Stomach (tissue), 8 donors: ENCODE measurements at regions not wholly inside any gene's neighbourhood (a gene's known extent, or its start where the extent isn't known, plus 50 kb on each side); places are given as distances from the start of the nearest gene placed in this dataset.

Experiments
- DNase-seq, 2 donors: peaks; one replicate each; pipeline versions ENCODE4 v3.0.0 to v3.0.0-alpha.2; 2013 to 2019
- H3K27ac ChIP-seq, 5 donors: fragments of 200-600 bp in 4 of 5; sonication (generic) in 4 of 5; one replicate each; pipeline ENCODE4 v1.5.1; 2013 to 2019; ENCODE audit warnings: mild to moderate bottlenecking in 1 of 5, moderate library complexity in 1 of 5
- H3K27me3 ChIP-seq, 3 donors: fragments of 200-600 bp; sonication (generic); one replicate each; pipeline ENCODE4 v1.5.1; 2017 to 2019; ENCODE audit warnings: mixed run types in 1 of 3
- H3K36me3 ChIP-seq, 4 donors: fragments of 200-600 bp; sonication (generic); 1 replicate in 3 of 4; 2 replicates in 1 of 4; pipeline ENCODE4 v1.5.1; 2016 to 2019
- H3K4me1 ChIP-seq, 4 donors: fragments of 200-600 bp; sonication (generic); one replicate each; pipeline ENCODE4 v1.5.1; 2016 to 2019
- H3K4me3 ChIP-seq, 4 donors: fragments of 200-600 bp; sonication (generic) in 3 of 4; one replicate each; pipeline ENCODE4 v1.5.1; 2016 to 2019; ENCODE audit warnings: mild to moderate bottlenecking in 1 of 4
- H3K9me3 ChIP-seq, 4 donors: fragments of 200-600 bp; sonication (generic); one replicate each; pipeline ENCODE4 v1.5.1; 2016 to 2019
- CTCF ChIP-seq, 7 experiments: fragments of 450-650 bp in 4 of 7; fragments of 200-600 bp in 3 of 7; sonication (generic) in 3 of 7; IDR thresholded peaks; one replicate each; pipeline ENCODE4 v1.5.1; 2016 to 2019; ENCODE audit warnings: antibody characterized with exemption in 7 of 7, control low read depth in 2 of 7, mild to moderate bottlenecking in 1 of 7
- EP300 ChIP-seq: sonication (generic); formaldehyde crosslinking; IDR thresholded peaks from one replicate; pipeline ENCODE4 v1.6.1; 2017; ENCODE audit warnings: antibody characterized with exemption
- POLR2A ChIP-seq, 4 donors: fragments of 450-650 bp; IDR thresholded peaks; one replicate each; pipeline ENCODE4 v1.6.1; 2016; ENCODE audit warnings: antibody characterized with exemption in 4 of 4, control low read depth in 2 of 4, mild to moderate bottlenecking in 1 of 4, moderate library complexity in 1 of 4
- POLR2AphosphoS5 ChIP-seq, 3 donors: sonication (generic); formaldehyde crosslinking; IDR thresholded peaks; one replicate each; pipeline ENCODE4 v1.6.1; 2016; ENCODE audit warnings: antibody characterized with exemption in 3 of 3
- WGBS, 5 donors: extraction: QIAGEN DNeasy Blood & Tissue Kit in 3 of 5; methylation state at CpG; one replicate each; pipeline versions ENCODE4 v1.1.5 to v1.1.7; 2013 to 2018; 5-methylcytosine and 5-hydroxymethylcytosine counted together
- intact Hi-C: fragments of 100-400 bp; cut with DNase I; formaldehyde crosslinking; loops from one replicate; pipeline ENCODE4 v1.15.1; 2023; ENCODE audit warnings: low total_unique reads
- donor health status: healthy with polysubstance abuse.
- donor health status: Bipolar disorder and iron deficiency.
- donor health status: healthy.

- WGBS, 5 donors: 83 to 91% (median 90%) methylated on average over 12 of the region's 12 CpGs
- H3K27ac ChIP-seq: no peak overlapping the region
- intact Hi-C loops: no loop called here
- H3K27me3 ChIP-seq: no peaks in the 10 kb centered on the region
- no peak overlapping the region for H3K4me3 ChIP-seq
- no peaks in the 10 kb centered on the region for H3K4me1 ChIP-seq
- peaks cover 99 to 100% (median 100%) of the 10 kb centered on the region in 4 donors for H3K9me3 ChIP-seq
- H3K36me3 ChIP-seq: peaks cover 96 to 100% (median 100%) of the 10 kb centered on the region in 4 donors
- DNase-seq: no peak
- no peak for TF ChIP-seq EP300
- no peak for TF ChIP-seq POLR2A (IDR thresholded peaks at IDR 0.05)
Measured at GRCh38 chr15:25067725-25068309, 113.0 kb downstream of the SNRPN start.

GRCh38 chr15:25068696-25069095 is 113.9 kb downstream of the SNRPN start:
- Histone ChIP-seq H3K27ac (no peak overlapping the region), H3K27me3 (no peaks in the 10 kb centered on the region), H3K36me3 (peaks cover 98 to 100% (median 100%) of the 10 kb centered on the region in 4 donors), H3K9me3 (peaks cover 99 to 100% (median 100%) of the 10 kb centered on the region in 4 donors), H3K4me1 (no peaks in the 10 kb centered on the region), H3K4me3 (no peak overlapping the region)
- DNase-seq: no peak
- WGBS, 5 donors: 85 to 93% (median 87%) methylated on average over 10 of the region's 10 CpGs
- intact Hi-C loops: no loop called here
- no peak for TF ChIP-seq EP300
- TF ChIP-seq POLR2AphosphoS5 (IDR thresholded peaks at IDR 0.05): no peak
- TF ChIP-seq CTCF (IDR thresholded peaks at IDR 0.05): no peak
- TF ChIP-seq POLR2A (IDR thresholded peaks at IDR 0.05): no peak

- peaks cover 99 to 100% (median 100%) of the 10 kb centered on the region in 4 donors for H3K9me3 ChIP-seq
Measured at GRCh38 chr15:25070353-25070963, 115.7 kb downstream of the SNRPN start.

GRCh38 chr15:25072857-25073476 is 118.2 kb downstream of the SNRPN start:
- Histone ChIP-seq H3K27me3 (no peaks in the 10 kb centered on the region), H3K4me3 (no peak overlapping the region), H3K9me3 (peaks cover 98 to 100% (median 100%) of the 10 kb centered on the region in 4 donors), H3K4me1 (no peaks in the 10 kb centered on the region), H3K27ac (no peak overlapping the region), H3K36me3 (peaks cover 100% of the 10 kb centered on the region in 4 donors)
- no peak for DNase-seq
- TF ChIP-seq POLR2A (IDR thresholded peaks at IDR 0.05): no peak
- TF ChIP-seq EP300: no peak
- no peak for TF ChIP-seq POLR2AphosphoS5 (IDR thresholded peaks at IDR 0.05)
- no peak for TF ChIP-seq CTCF (IDR thresholded peaks at IDR 0.05)
- WGBS, 5 donors: 86 to 92% (median 89%) methylated on average over 9 to 11 of the region's 11 CpGs
- intact Hi-C loops: no loop called here

More at GRCh38 chr15:25070353-25070963, 115.7 kb downstream of the SNRPN start:
- intact Hi-C loops: no loop called here
- Histone ChIP-seq H3K36me3 (peaks cover 99 to 100% (median 100%) of the 10 kb centered on the region in 4 donors), H3K4me1 (no peaks in the 10 kb centered on the region), H3K4me3 (no peak overlapping the region), H3K27me3 (no peaks in the 10 kb centered on the region), H3K27ac (no peak overlapping the region)
- 93 to 97% (median 95%) methylated on average over 10 of the region's 10 CpGs for WGBS, 5 donors
- no peak for DNase-seq
- TF ChIP-seq POLR2AphosphoS5 (IDR thresholded peaks at IDR 0.05) (no peak), EP300 (no peak), POLR2A (IDR thresholded peaks at IDR 0.05) (no peak), CTCF (IDR thresholded peaks at IDR 0.05) (no peak)
